Panc1 (cell line): ENCODE measurements at regions not wholly inside any gene's neighbourhood (a gene's known extent, or its start where the extent isn't known, plus 50 kb on each side); places are given as distances from the start of the nearest gene placed in this dataset.

Source experiments
- ATAC-seq: fragments of 200-7000 bp; cut with Tn5 transposase; 2 replicates; pipeline ENCODE4 v1.9.1; 2020; ENCODE audit warnings: mild to moderate bottlenecking, moderate library complexity
- BruUV-seq: library from RNA; stranded (reverse); fragments of 400-500 nt; replicated peaks from 2 replicates; lab custom pipeline; 2021; lab: Mats Ljungman, UMichigan
- CTCF ChIA-PET: fragments of 300-600 bp; sonication (Branson Sonifier 250); formaldehyde crosslinking; loops from one replicate; lab custom pipeline; 2022; ENCODE audit warnings: antibody characterized with exemption; lab: Charles Lee
- POLR2A ChIA-PET: fragments of 300-600 bp; sonication (Branson Sonifier 250); formaldehyde crosslinking; loops from one replicate; lab custom pipeline; 2022; ENCODE audit warnings: antibody characterized with exemption; lab: Charles Lee
- DNase-seq: peaks from one replicate; pipeline ENCODE4 v3.0.0-alpha.2; 2010; ENCODE audit warnings: low read depth, low spot score
- H3K27ac ChIP-seq: 2 replicates; pipeline ENCODE4 v1.5.1; 2011; ENCODE audit warnings: mild to moderate bottlenecking, low read length, inconsistent platforms
- H3K27me3 ChIP-seq: fragments of 200-500 bp; sonication (Bioruptor generic); 2 replicates; pipeline ENCODE4 v1.6.0; 2014; ENCODE audit warnings: low read length, inconsistent platforms; ENCODE audit not compliant: control insufficient read depth, insufficient read depth
- H3K36me3 ChIP-seq: fragments of 200-500 bp; sonication (Bioruptor generic); 2 replicates; pipeline ENCODE4 v1.5.1; 2014; ENCODE audit warnings: inconsistent platforms, mild to moderate bottlenecking, low read length, moderate library complexity; ENCODE audit not compliant: control insufficient read depth, insufficient read depth
- H3K4me1 ChIP-seq: 2 replicates; pipeline ENCODE4 v1.5.1; 2011; ENCODE audit warnings: inconsistent platforms, mild to moderate bottlenecking, low read length, moderate library complexity; ENCODE audit not compliant: control insufficient read depth, insufficient read depth
- H3K4me3 ChIP-seq, 2 experiments: 2 replicates each; pipeline ENCODE4 v1.5.1; 2011 to 2012; ENCODE audit warnings: low read depth in 2 of 2, low read length in 2 of 2, mild to moderate bottlenecking in 2 of 2, inconsistent platforms in 1 of 2, moderate library complexity in 1 of 2
- H3K9me3 ChIP-seq: fragments of 200-500 bp; sonication (Bioruptor generic); 2 replicates; pipeline ENCODE4 v1.5.1; 2014; ENCODE audit warnings: low read depth, mild to moderate bottlenecking, inconsistent platforms, low read length, moderate library complexity; ENCODE audit not compliant: control insufficient read depth, insufficient read depth
- CTCF ChIP-seq: fragments of 450-650 bp; IDR thresholded peaks from 2 replicates; pipeline ENCODE4 v1.5.1; 2017; ENCODE audit warnings: mild to moderate bottlenecking
- POLR2AphosphoS5 ChIP-seq: IDR thresholded peaks from 2 replicates; pipeline ENCODE4 v1.6.1; 2012; ENCODE audit warnings: mild to moderate bottlenecking, low read depth, low read length, moderate library complexity
- REST ChIP-seq, 2 experiments: IDR thresholded peaks; 2 replicates each; pipeline ENCODE4 v1.6.1; 2011 to 2012; ENCODE audit warnings: low read depth in 2 of 2, control low read depth in 1 of 2, low read length in 1 of 2, mild to moderate bottlenecking in 1 of 2, moderate library complexity in 1 of 2; ENCODE audit not compliant: insufficient read depth in 1 of 2
- SIN3A ChIP-seq: IDR thresholded peaks from 2 replicates; pipeline ENCODE4 v1.6.1; 2012; ENCODE audit warnings: low read depth, mild to moderate bottlenecking, low read length, moderate library complexity, borderline replicate concordance; ENCODE audit not compliant: insufficient read depth
- TCF7L2 ChIP-seq: IDR thresholded peaks from 2 replicates; pipeline ENCODE4 v1.6.1; 2011; ENCODE audit warnings: mild to moderate bottlenecking, low read depth, low read length, inconsistent platforms
- in situ Hi-C: cut with HindIII; loops from 2 replicates; pipeline ENCODE4 v1.10.0; 2016; ENCODE audit warnings: low sequenced_read_pairs, low pct_unique_long_range_greater_than_20kb
- intact Hi-C: fragments of 100-400 bp; cut with micrococcal nuclease; formaldehyde crosslinking; loops from one replicate; pipeline ENCODE4 v1.10.0; 2022; ENCODE audit not compliant: unreplicated experiment

GRCh38 chr3:135382621-135383020, 582.9 kb upstream of the PPP2R3A start:
- no peak for ATAC-seq
- TF ChIP-seq TCF7L2 (no peak), CTCF (no peak), SIN3A (no peak), REST (IDR thresholded peaks at IDR 0.05; ENCODE audit: insufficient read depth in 1 of 2, low read depth in 2 of 2, low read length in 1 of 2) (no peak), POLR2AphosphoS5 (no peak)
- in situ Hi-C loops (no loop called here), intact Hi-C loops (no loop called here)
- no peaks in the 10 kb centered on the region for H3K36me3 ChIP-seq
- no peaks in the 10 kb centered on the region for H3K27me3 ChIP-seq
- ChIA-PET POLR2A (no interaction called here), CTCF (no interaction called here)
- no peak overlapping the region for H3K27ac ChIP-seq
- no peak for DNase-seq
- no peaks in the 10 kb centered on the region for H3K9me3 ChIP-seq
- H3K4me3 ChIP-seq = no peak overlapping the region
- H3K4me1 ChIP-seq = no peaks in the 10 kb centered on the region
- no TSS peak for BruUV-seq

GRCh38 chr3:135383301-135383700, 582.2 kb upstream of the PPP2R3A start:
- ChIA-PET POLR2A (no interaction called here), CTCF (no interaction called here)
- no peak for TF ChIP-seq POLR2AphosphoS5
- no peak for TF ChIP-seq TCF7L2
- no peak for TF ChIP-seq SIN3A
- TF ChIP-seq CTCF = no peak
- TF ChIP-seq REST (IDR thresholded peaks at IDR 0.05; ENCODE audit: insufficient read depth in 1 of 2, low read depth in 2 of 2, low read length in 1 of 2) = no peak
- Histone ChIP-seq H3K4me3 (no peak overlapping the region), H3K27ac (no peak overlapping the region), H3K9me3 (no peaks in the 10 kb centered on the region), H3K36me3 (no peaks in the 10 kb centered on the region), H3K27me3 (no peaks in the 10 kb centered on the region), H3K4me1 (no peaks in the 10 kb centered on the region)
- BruUV-seq = no TSS peak
- DNase-seq (no peak), ATAC-seq (no peak)
- intact Hi-C loops (no loop called here), in situ Hi-C loops (no loop called here)
